Stimulated activated naive B cell treated with anti-CD40 and anti-IgM and Interleukin-4, amounts not matched to agents 10 μg/mL and 1 μg/mL and 100 μg/mL, for 72 hours (primary cell): ENCODE measurements at regions not wholly inside any gene's neighbourhood (a gene's known extent, or its start where the extent isn't known, plus 50 kb on each side); places are given as distances from the start of the nearest gene placed in this dataset.

Source experiments
- ATAC-seq, 2 donors: fragments of 150-1000 bp; cut with Tn5 transposase; replicated peaks; 2 replicates each; pipeline ENCODE4 v1.10.0; 2021; ENCODE audit warnings: moderate library complexity in 1 of 2
- DNase-seq: peaks from one replicate; pipeline ENCODE4 v3.0.0; 2021
- H3K27ac Mint-ChIP-seq: one replicate; pipeline ENCODE4 v1.8.0; 2022; ENCODE audit warnings: mild to moderate bottlenecking, mixed read lengths
- H3K27me3 Mint-ChIP-seq, 2 donors: one replicate each; pipeline ENCODE4 v1.8.0; 2022; ENCODE audit warnings: mixed read lengths in 2 of 2
- H3K36me3 Mint-ChIP-seq, 2 donors: one replicate each; pipeline ENCODE4 v1.8.0; 2022; ENCODE audit warnings: mixed read lengths in 2 of 2, mild to moderate bottlenecking in 1 of 2
- H3K4me1 Mint-ChIP-seq, 2 donors: one replicate each; pipeline ENCODE4 v1.8.0; 2022; ENCODE audit warnings: mixed read lengths in 2 of 2, mild to moderate bottlenecking in 1 of 2
- H3K4me3 Mint-ChIP-seq, 2 donors: one replicate each; pipeline ENCODE4 v1.8.0; 2022; ENCODE audit warnings: mild to moderate bottlenecking in 2 of 2, mixed read lengths in 2 of 2, moderate library complexity in 1 of 2
- H3K9me3 Mint-ChIP-seq, 2 donors: one replicate each; pipeline ENCODE4 v1.8.0; 2022; ENCODE audit warnings: mixed read lengths in 2 of 2, mild to moderate bottlenecking in 1 of 2

GRCh38 chr3:144104186-144104585 lies 132.6 kb downstream of the DIPK2A start:
- H3K9me3 Mint-ChIP-seq: peaks cover 0 to 2% of the 10 kb centered on the region in 2 donors
- peaks cover 0 to 4% of the 10 kb centered on the region in 2 donors for H3K27me3 Mint-ChIP-seq
- no peaks in the 10 kb centered on the region for H3K36me3 Mint-ChIP-seq
- no peaks in the 10 kb centered on the region for H3K4me1 Mint-ChIP-seq
- no peak overlapping the region for H3K4me3 Mint-ChIP-seq
- no peak overlapping the region for H3K27ac Mint-ChIP-seq
- no peak for DNase-seq
- ATAC-seq: no peak

GRCh38 chr3:144104679-144105078 lies 133.1 kb downstream of the DIPK2A start:
- ATAC-seq: no peak
- no peak overlapping the region for H3K27ac Mint-ChIP-seq
- H3K36me3 Mint-ChIP-seq: no peaks in the 10 kb centered on the region
- no peak overlapping the region for H3K4me3 Mint-ChIP-seq
- H3K9me3 Mint-ChIP-seq: no peaks in the 10 kb centered on the region
- peaks cover 0 to 4% of the 10 kb centered on the region in 2 donors for H3K27me3 Mint-ChIP-seq
- DNase-seq: no peak
- H3K4me1 Mint-ChIP-seq: no peaks in the 10 kb centered on the region

- H3K4me3 Mint-ChIP-seq: no peak overlapping the region
- ATAC-seq: no peak
- peaks cover 0 to 4% of the 10 kb centered on the region in 2 donors for H3K27me3 Mint-ChIP-seq
- no peaks in the 10 kb centered on the region for H3K36me3 Mint-ChIP-seq
- H3K27ac Mint-ChIP-seq: no peak overlapping the region
- no peaks in the 10 kb centered on the region for H3K9me3 Mint-ChIP-seq
- DNase-seq: no peak
- H3K4me1 Mint-ChIP-seq: no peaks in the 10 kb centered on the region
These were observed 133.9 kb downstream of the DIPK2A start for GRCh38 chr3:144105542-144105941.

GRCh38 chr3:144106970-144107369 lies 135.3 kb downstream of the DIPK2A start:
- Mint-ChIP-seq H3K4me3 (no peak overlapping the region), H3K9me3 (no peaks in the 10 kb centered on the region), H3K4me1 (no peaks in the 10 kb centered on the region), H3K36me3 (no peaks in the 10 kb centered on the region), H3K27ac (no peak overlapping the region), H3K27me3 (no peaks in the 10 kb centered on the region)
- no peak for ATAC-seq
- DNase-seq: no peak

- no peaks in the 10 kb centered on the region for H3K9me3 Mint-ChIP-seq
- no peak for ATAC-seq
- peaks cover 5 to 6% of the 10 kb centered on the region in 2 donors for H3K27me3 Mint-ChIP-seq
- no peak overlapping the region for H3K4me3 Mint-ChIP-seq
- no peak for DNase-seq
- no peaks in the 10 kb centered on the region for H3K36me3 Mint-ChIP-seq
- H3K4me1 Mint-ChIP-seq: no peaks in the 10 kb centered on the region
- no peak overlapping the region for H3K27ac Mint-ChIP-seq
These were observed 136.3 kb downstream of the DIPK2A start for GRCh38 chr3:144107923-144108322.

- peaks cover 0 to 2% of the 10 kb centered on the region in 2 donors for H3K4me1 Mint-ChIP-seq
- peaks cover 5 to 6% of the 10 kb centered on the region in 2 donors for H3K27me3 Mint-ChIP-seq
- H3K36me3 Mint-ChIP-seq: no peaks in the 10 kb centered on the region
- no peak overlapping the region for H3K4me3 Mint-ChIP-seq
- no peak for DNase-seq
- no peak overlapping the region for H3K27ac Mint-ChIP-seq
- H3K9me3 Mint-ChIP-seq: no peaks in the 10 kb centered on the region
- peak; percentile 59 to 61 for ATAC-seq
These were observed 138.3 kb downstream of the DIPK2A start for GRCh38 chr3:144109944-144110343.

GRCh38 chr3:144112036-144112435 lies 140.4 kb downstream of the DIPK2A start:
- ATAC-seq: no peak
- Mint-ChIP-seq H3K4me3 (no peak overlapping the region), H3K27ac (no peak overlapping the region), H3K27me3 (peaks cover 6 to 12% of the 10 kb centered on the region in 2 donors), H3K4me1 (peaks cover 0 to 2% of the 10 kb centered on the region in 2 donors), H3K9me3 (no peaks in the 10 kb centered on the region), H3K36me3 (no peaks in the 10 kb centered on the region)
- no peak for DNase-seq

GRCh38 chr3:144112437-144112836 lies 140.8 kb downstream of the DIPK2A start:
- Mint-ChIP-seq H3K27me3 (peaks cover 6 to 12% of the 10 kb centered on the region in 2 donors), H3K9me3 (no peaks in the 10 kb centered on the region), H3K36me3 (no peaks in the 10 kb centered on the region), H3K4me1 (peaks cover 0 to 2% of the 10 kb centered on the region in 2 donors), H3K4me3 (no peak overlapping the region), H3K27ac (no peak overlapping the region)
- ATAC-seq: no peak
- no peak for DNase-seq

- ATAC-seq: no peak
- no peak overlapping the region for H3K4me3 Mint-ChIP-seq
- no peaks in the 10 kb centered on the region for H3K9me3 Mint-ChIP-seq
- no peak overlapping the region for H3K27ac Mint-ChIP-seq
- DNase-seq: no peak
- H3K4me1 Mint-ChIP-seq: peaks cover 0 to 2% of the 10 kb centered on the region in 2 donors
- no peaks in the 10 kb centered on the region for H3K36me3 Mint-ChIP-seq
- peaks cover 6 to 12% of the 10 kb centered on the region in 2 donors for H3K27me3 Mint-ChIP-seq
These were observed 143.1 kb downstream of the DIPK2A start for GRCh38 chr3:144114767-144115166.

GRCh38 chr3:144119633-144120032 lies 148.0 kb downstream of the DIPK2A start:
- Mint-ChIP-seq H3K36me3 (no peaks in the 10 kb centered on the region), H3K4me3 (no peak overlapping the region), H3K9me3 (no peaks in the 10 kb centered on the region), H3K27me3 (peaks cover 0 to 7% of the 10 kb centered on the region in 2 donors), H3K27ac (no peak overlapping the region), H3K4me1 (peaks cover 0 to 2% of the 10 kb centered on the region in 2 donors)
- DNase-seq (no peak), ATAC-seq (no peak)

GRCh38 chr3:144121661-144122060 lies 150.0 kb downstream of the DIPK2A start:
- H3K27ac Mint-ChIP-seq: no peak overlapping the region
- ATAC-seq (no peak), DNase-seq (no peak)
- H3K4me1 Mint-ChIP-seq: no peaks in the 10 kb centered on the region
- H3K9me3 Mint-ChIP-seq: peaks cover 2 to 4% of the 10 kb centered on the region in 2 donors
- H3K36me3 Mint-ChIP-seq: no peaks in the 10 kb centered on the region
- peaks cover 0 to 5% of the 10 kb centered on the region in 2 donors for H3K27me3 Mint-ChIP-seq
- H3K4me3 Mint-ChIP-seq: no peak overlapping the region

- Mint-ChIP-seq H3K9me3 (peaks cover 2 to 4% of the 10 kb centered on the region in 2 donors), H3K4me3 (no peak overlapping the region), H3K4me1 (no peaks in the 10 kb centered on the region), H3K27ac (no peak overlapping the region), H3K27me3 (peaks cover 0 to 4% of the 10 kb centered on the region in 2 donors), H3K36me3 (no peaks in the 10 kb centered on the region)
- DNase-seq (no peak), ATAC-seq (no peak)
These were observed 155.4 kb downstream of the DIPK2A start for GRCh38 chr3:144127014-144127413.

GRCh38 chr3:144127700-144128099 lies 156.1 kb downstream of the DIPK2A start:
- Mint-ChIP-seq H3K36me3 (no peaks in the 10 kb centered on the region), H3K9me3 (peaks cover 2 to 4% of the 10 kb centered on the region in 2 donors), H3K4me1 (no peaks in the 10 kb centered on the region), H3K4me3 (no peak overlapping the region), H3K27ac (no peak overlapping the region), H3K27me3 (peaks cover 0 to 4% of the 10 kb centered on the region in 2 donors)
- DNase-seq (no peak), ATAC-seq (no peak)

- Mint-ChIP-seq H3K9me3 (peaks cover 2 to 4% of the 10 kb centered on the region in 2 donors), H3K27me3 (peaks cover 0 to 4% of the 10 kb centered on the region in 2 donors), H3K4me3 (no peak overlapping the region), H3K27ac (no peak overlapping the region), H3K4me1 (no peaks in the 10 kb centered on the region), H3K36me3 (no peaks in the 10 kb centered on the region)
- no peak for DNase-seq
- no peak for ATAC-seq
These were observed 156.7 kb downstream of the DIPK2A start for GRCh38 chr3:144128108-144128892.

- Mint-ChIP-seq H3K27ac (no peak overlapping the region), H3K27me3 (peaks cover 0 to 4% of the 10 kb centered on the region in 2 donors), H3K4me1 (no peaks in the 10 kb centered on the region), H3K4me3 (no peak overlapping the region), H3K9me3 (peaks cover 2 to 4% of the 10 kb centered on the region in 2 donors), H3K36me3 (no peaks in the 10 kb centered on the region)
- DNase-seq (no peak), ATAC-seq (no peak)
These were observed 158.1 kb downstream of the DIPK2A start for GRCh38 chr3:144129536-144130214.
